Brain microvascular endothelial cell (primary cell): ENCODE measurements at regions not wholly inside any gene's neighbourhood (a gene's known extent, or its start where the extent isn't known, plus 50 kb on each side); places are given as distances from the start of the nearest gene placed in this dataset.

Source experiments
- DNase-seq: peaks from one replicate; pipeline ENCODE4 v3.0.0-alpha.2; 2020
- H3K27ac ChIP-seq: fragments of 250-450 bp; sonication (Bioruptor Pico); 2 replicates; pipeline ENCODE4 v1.5.1; 2020; ENCODE audit warnings: mild to moderate bottlenecking, moderate library complexity
- H3K27me3 ChIP-seq: fragments of 250-450 bp; sonication (Bioruptor Pico); replicated peaks from 2 replicates; pipeline ENCODE4 v1.5.1; 2020; ENCODE audit warnings: mild to moderate bottlenecking
- H3K36me3 ChIP-seq: fragments of 250-450 bp; sonication (Bioruptor Pico); replicated peaks from 2 replicates; pipeline ENCODE4 v1.5.1; 2020; ENCODE audit warnings: mild to moderate bottlenecking
- H3K4me3 ChIP-seq: 2 replicates; pipeline ENCODE4 v1.5.1; 2011; ENCODE audit warnings: low read depth, mild to moderate bottlenecking, control low read depth, low read length, moderate library complexity
- in situ Hi-C: cut with HindIII; loops from 2 replicates; pipeline ENCODE4 v1.10.0; 2017; ENCODE audit warnings: low sequenced_read_pairs, low pct_ligation_motif_present
- TF ChIP-seq, protein P1 (sequence below): IDR thresholded peaks from 2 replicates; pipeline ENCODE4 v1.5.1; 2011; ENCODE audit warnings: low read depth, mild to moderate bottlenecking, moderate library complexity, low read length, control low read depth, inconsistent platforms; ENCODE audit errors: missing control alignments

DNA sequence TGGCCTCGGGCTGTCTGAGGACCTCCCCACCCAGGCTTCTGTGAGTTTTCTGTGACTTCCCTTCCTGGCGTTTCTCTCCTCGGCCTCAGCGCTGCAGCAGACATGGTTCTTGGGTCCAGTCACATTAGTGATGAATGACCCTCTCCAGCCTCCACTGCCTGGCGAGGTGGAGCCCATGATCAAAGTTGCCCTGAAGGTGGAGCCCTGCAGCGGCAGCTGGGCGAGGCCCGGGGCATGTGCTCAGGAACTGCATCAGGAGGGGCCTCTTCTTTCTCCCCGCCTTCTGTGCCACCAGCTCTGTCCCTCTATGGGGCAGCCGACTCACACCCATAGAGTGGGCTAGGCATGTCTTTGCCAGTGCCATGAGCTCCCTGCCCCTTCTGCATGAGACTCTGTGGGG lies 1079.7 kb downstream of the TBC1D22A start:
- TF ChIP-seq, protein P1, sequence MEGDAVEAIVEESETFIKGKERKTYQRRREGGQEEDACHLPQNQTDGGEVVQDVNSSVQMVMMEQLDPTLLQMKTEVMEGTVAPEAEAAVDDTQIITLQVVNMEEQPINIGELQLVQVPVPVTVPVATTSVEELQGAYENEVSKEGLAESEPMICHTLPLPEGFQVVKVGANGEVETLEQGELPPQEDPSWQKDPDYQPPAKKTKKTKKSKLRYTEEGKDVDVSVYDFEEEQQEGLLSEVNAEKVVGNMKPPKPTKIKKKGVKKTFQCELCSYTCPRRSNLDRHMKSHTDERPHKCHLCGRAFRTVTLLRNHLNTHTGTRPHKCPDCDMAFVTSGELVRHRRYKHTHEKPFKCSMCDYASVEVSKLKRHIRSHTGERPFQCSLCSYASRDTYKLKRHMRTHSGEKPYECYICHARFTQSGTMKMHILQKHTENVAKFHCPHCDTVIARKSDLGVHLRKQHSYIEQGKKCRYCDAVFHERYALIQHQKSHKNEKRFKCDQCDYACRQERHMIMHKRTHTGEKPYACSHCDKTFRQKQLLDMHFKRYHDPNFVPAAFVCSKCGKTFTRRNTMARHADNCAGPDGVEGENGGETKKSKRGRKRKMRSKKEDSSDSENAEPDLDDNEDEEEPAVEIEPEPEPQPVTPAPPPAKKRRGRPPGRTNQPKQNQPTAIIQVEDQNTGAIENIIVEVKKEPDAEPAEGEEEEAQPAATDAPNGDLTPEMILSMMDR = no peak
- H3K27ac ChIP-seq = no peak overlapping the region
- DNase-seq = no peak
- in situ Hi-C loops = no loop called here
- no peak overlapping the region for H3K4me3 ChIP-seq
- no peaks in the 10 kb centered on the region for H3K36me3 ChIP-seq
- no peaks in the 10 kb centered on the region for H3K27me3 ChIP-seq

DNA sequence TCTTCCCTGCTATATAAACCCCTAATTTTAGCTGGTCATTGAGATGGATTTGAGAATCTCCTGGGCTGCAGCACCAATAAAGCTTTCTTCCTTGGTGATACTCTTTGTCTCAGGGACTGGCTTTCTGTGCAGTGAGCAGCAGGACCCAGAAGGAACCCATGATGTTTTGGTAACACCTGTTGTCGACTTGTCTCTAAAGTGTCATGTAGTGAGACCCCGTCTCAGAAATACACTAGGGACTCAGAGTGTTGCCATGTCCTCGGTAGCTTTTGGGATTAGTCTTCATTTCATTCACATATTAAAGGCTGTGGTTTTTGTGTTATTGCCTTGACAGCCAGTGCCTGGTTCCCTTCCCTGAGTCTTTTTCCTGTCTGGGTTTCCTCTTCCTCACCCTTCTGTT lies 1078.7 kb downstream of the TBC1D22A start:
- no peak for DNase-seq
- TF ChIP-seq, protein P1 = no peak
- no peaks in the 10 kb centered on the region for H3K36me3 ChIP-seq
- no peak overlapping the region for H3K27ac ChIP-seq
- in situ Hi-C loops = no loop called here
- H3K4me3 ChIP-seq = no peak overlapping the region
- H3K27me3 ChIP-seq = no peaks in the 10 kb centered on the region

DNA sequence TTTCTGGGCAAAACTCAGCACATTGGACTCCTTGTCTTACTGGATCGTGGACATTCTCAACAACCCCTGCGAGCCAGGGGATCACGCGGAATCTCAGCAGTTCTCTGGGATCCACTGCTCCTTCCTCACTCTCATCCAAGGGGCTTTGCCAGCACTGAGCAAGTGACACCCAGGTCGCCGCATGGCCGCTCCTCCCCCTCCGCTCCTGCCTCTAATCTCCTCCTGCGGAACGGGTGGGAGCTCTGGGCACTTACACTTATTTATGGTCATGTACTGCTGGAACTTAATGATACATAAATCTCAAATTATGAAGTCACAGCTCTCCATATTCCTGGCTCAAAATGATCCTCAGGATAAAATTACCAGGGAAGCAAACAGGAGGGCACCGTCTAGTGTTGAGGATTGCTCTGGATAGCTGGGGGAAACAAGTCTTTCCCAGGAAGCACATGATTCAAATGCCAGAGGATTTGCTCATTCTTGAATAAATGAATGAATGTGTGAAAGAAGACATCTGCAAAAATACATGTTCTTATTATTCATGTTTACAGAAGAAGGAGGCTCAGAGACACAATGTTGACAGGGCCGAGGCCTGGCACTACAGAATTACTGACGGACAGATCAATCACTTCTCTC lies 1077.3 kb downstream of the TBC1D22A start:
- no peaks in the 10 kb centered on the region for H3K36me3 ChIP-seq
- no peak overlapping the region for H3K4me3 ChIP-seq
- H3K27ac ChIP-seq = no peak overlapping the region
- no peaks in the 10 kb centered on the region for H3K27me3 ChIP-seq
- TF ChIP-seq, protein P1 = no peak
- no peak for DNase-seq
- in situ Hi-C loops = no loop called here

DNA sequence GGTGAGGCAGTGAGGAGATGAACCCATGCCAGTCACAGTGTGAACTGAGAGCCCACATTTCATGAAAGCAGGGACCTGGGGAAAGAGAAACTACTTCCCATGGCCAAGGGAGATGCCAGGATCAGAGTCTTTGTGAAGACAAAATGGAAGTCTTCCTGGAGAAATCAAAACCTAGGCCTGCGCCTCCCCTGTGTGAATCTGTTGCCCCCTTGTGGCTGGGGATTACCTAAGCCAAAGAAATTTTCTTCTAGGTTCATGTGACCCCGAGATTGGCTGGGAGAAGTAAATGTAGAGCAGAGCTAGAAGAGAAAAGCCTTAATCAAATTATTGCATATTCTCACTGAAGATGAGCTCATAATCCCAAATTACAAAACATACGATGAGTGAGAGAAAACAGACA lies 1075.3 kb downstream of the TBC1D22A start:
- in situ Hi-C loops = no loop called here
- no peaks in the 10 kb centered on the region for H3K27me3 ChIP-seq
- no peak overlapping the region for H3K27ac ChIP-seq
- TF ChIP-seq, protein P1 = no peak
- H3K4me3 ChIP-seq = no peak overlapping the region
- H3K36me3 ChIP-seq = no peaks in the 10 kb centered on the region
- DNase-seq = no peak

DNA sequence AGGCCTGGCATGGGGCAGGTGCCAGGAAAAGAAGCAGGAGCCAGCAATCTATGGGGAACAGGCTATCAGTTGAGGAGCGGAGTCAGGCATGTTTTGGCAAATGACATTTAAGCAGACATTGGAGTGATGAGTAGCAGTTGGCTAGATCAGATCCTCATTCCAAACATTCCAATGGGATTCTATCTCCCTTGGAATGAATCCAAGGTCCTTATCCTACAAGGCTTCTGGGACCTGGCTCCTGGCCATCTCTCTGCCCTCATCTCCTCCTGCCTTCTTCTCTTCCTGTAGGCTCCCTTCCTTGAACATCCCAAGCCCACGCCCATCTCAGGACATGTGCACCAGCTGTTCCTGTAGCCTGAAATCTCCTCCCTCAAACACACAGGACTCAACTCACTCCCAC lies 1074.5 kb downstream of the TBC1D22A start:
- Histone ChIP-seq H3K36me3 (no peaks in the 10 kb centered on the region), H3K27ac (no peak overlapping the region), H3K27me3 (no peaks in the 10 kb centered on the region), H3K4me3 (no peak overlapping the region)
- no peak for DNase-seq
- in situ Hi-C loops = no loop called here
- TF ChIP-seq, protein P1 = no peak

DNA sequence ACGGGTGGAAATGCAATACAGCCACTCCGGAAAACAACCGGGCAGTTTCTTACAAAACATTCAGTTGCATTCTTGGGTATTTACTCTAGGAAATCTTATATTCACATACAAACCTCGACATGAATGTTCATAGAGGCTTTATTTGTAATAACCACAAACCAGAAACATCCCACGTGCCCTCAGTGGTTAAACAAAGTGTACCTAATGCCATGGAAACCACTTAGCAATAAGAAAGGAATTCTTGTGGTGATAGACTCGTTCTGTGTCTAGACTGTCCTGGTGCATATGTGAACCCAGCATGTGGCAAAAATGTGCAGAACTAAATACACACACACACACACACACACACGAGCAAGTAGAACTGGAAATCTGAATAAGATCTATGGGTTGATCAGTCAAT lies 1073.3 kb downstream of the TBC1D22A start:
- in situ Hi-C loops = no loop called here
- H3K27ac ChIP-seq = no peak overlapping the region

More for the DNA sequence above, 1073.3 kb downstream of the TBC1D22A start:
- no peak overlapping the region for H3K4me3 ChIP-seq
- DNase-seq = peak; percentile 45
- TF ChIP-seq, protein P1 = no peak
- H3K36me3 ChIP-seq = no peaks in the 10 kb centered on the region
- no peaks in the 10 kb centered on the region for H3K27me3 ChIP-seq
